Peyer's patch (tissue), 4 donors: ENCODE measurements at regions not wholly inside any gene's neighbourhood (a gene's known extent, or its start where the extent isn't known, plus 50 kb on each side); places are given as distances from the start of the nearest gene placed in this dataset.

Source experiments
- CTCF ChIP-seq, 6 experiments: fragments of 450-650 bp in 4 of 6; fragments of 200-600 bp in 2 of 6; sonication (generic) in 1 of 6; IDR thresholded peaks; one replicate each; pipeline ENCODE4 v1.5.1; 2017 to 2019; ENCODE audit warnings: antibody characterized with exemption in 6 of 6, mild to moderate bottlenecking in 3 of 6, moderate library complexity in 1 of 6
- POLR2A ChIP-seq, 2 donors: fragments of 450-650 bp; IDR thresholded peaks; one replicate each; pipeline ENCODE4 v1.5.1; 2017; ENCODE audit warnings: antibody characterized with exemption in 2 of 2, mild to moderate bottlenecking in 2 of 2, moderate library complexity in 2 of 2

- no peak for TF ChIP-seq CTCF (IDR thresholded peaks at IDR 0.05)
- no peak for TF ChIP-seq POLR2A (IDR thresholded peaks at IDR 0.05)
Measured at GRCh38 chr12:88908345-88908744, 328.1 kb upstream of the KITLG start.
